ENCODE measurements at regions not wholly inside any gene's neighbourhood (a gene's known extent, or its start where the extent isn't known, plus 50 kb on each side); places are given as distances from the start of the nearest gene placed in this dataset.

DNA sequence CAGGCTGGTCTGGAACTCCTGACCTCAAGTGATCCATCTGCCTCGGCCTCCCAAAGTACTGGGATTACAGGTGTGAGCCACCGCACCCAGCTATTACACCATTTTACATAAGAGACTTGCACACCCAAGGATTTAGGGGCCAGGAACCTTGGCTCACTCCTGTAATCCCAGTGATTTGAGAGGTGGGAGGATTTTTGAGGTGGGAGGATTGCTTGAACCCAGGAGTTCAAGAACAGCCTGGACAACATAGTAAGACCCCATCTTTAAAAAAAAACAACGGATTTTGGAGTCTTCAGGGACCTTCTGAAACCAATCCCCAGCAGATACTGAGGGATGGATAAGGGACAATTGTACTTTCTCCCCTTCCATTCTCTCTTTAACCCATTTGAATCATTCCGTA lies 55.3 kb upstream of the PIM1 start:
- no peak for DNase-seq (ENCODE audit: extremely low read depth, low read depth)
- TF ChIP-seq, protein P1, sequence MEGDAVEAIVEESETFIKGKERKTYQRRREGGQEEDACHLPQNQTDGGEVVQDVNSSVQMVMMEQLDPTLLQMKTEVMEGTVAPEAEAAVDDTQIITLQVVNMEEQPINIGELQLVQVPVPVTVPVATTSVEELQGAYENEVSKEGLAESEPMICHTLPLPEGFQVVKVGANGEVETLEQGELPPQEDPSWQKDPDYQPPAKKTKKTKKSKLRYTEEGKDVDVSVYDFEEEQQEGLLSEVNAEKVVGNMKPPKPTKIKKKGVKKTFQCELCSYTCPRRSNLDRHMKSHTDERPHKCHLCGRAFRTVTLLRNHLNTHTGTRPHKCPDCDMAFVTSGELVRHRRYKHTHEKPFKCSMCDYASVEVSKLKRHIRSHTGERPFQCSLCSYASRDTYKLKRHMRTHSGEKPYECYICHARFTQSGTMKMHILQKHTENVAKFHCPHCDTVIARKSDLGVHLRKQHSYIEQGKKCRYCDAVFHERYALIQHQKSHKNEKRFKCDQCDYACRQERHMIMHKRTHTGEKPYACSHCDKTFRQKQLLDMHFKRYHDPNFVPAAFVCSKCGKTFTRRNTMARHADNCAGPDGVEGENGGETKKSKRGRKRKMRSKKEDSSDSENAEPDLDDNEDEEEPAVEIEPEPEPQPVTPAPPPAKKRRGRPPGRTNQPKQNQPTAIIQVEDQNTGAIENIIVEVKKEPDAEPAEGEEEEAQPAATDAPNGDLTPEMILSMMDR (IDR thresholded peaks at IDR 0.05; ENCODE audit: low read depth, low read length, missing control alignments): no peak

DNA sequence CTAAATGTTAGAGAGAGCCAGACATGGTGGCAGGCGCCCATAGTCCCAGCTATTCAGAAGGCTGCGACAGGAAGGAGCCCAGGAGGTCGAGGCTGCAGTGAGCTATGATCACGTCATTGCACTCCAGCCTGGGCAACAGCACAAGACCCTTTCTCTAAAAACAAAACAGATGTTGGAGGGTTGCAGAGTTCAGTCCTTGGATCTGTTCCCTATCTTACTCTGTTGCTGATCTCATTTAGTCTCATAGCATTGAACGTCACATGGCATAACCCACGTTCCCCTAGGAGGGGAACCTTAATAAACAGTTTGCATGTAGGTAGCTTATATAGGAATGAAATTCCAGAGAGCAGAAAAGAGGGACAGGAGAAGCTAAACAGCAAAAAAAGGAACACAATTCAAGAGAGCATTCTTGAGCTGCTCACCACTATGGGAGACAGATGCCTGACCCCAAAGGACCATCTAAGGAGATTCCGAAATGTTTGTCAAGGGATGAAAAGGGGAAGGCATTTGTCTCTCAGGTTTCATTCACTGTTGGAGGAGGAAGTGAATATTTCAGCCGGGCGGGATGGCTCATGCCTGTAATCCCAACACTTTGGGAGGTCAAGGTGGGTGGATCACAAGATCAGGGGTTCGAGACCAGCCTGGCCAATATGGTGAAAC lies 54.6 kb upstream of the PIM1 start:
- TF ChIP-seq, protein P1 (IDR thresholded peaks at IDR 0.05; ENCODE audit: low read depth, low read length, missing control alignments): no peak
- H3K4me3 ChIP-seq (replicated peaks; ENCODE audit: low read depth, low read length): no peak overlapping the region
- DNase-seq (ENCODE audit: extremely low read depth, low read depth): no peak

More for the DNA sequence above, 55.3 kb upstream of the PIM1 start:
- no peak overlapping the region for H3K4me3 ChIP-seq (replicated peaks; ENCODE audit: low read depth, low read length)

DNA sequence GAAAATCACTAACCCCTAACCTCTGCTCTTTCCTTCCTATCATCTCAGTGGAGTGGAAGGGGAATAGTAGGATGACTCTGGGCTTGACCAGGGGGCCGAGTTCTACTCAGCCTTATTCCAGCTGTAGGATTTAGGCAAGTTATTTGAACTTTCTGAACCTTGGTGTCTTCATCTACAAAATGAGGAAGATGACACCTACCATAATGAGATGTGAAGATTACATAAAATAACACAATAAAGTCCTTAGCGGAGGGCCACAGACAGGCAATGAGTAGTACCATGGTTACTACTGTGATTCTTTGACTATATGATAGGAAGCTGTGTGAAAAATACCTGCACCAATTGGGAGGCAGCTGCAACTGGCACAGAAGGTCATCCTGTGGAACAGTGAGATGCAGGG lies 53.6 kb upstream of the PIM1 start:
- DNase-seq (ENCODE audit: extremely low read depth, low read depth): no peak
- TF ChIP-seq, protein P1 (IDR thresholded peaks at IDR 0.05; ENCODE audit: low read depth, low read length, missing control alignments): no peak
- no peak overlapping the region for H3K4me3 ChIP-seq (replicated peaks; ENCODE audit: low read depth, low read length)

DNA sequence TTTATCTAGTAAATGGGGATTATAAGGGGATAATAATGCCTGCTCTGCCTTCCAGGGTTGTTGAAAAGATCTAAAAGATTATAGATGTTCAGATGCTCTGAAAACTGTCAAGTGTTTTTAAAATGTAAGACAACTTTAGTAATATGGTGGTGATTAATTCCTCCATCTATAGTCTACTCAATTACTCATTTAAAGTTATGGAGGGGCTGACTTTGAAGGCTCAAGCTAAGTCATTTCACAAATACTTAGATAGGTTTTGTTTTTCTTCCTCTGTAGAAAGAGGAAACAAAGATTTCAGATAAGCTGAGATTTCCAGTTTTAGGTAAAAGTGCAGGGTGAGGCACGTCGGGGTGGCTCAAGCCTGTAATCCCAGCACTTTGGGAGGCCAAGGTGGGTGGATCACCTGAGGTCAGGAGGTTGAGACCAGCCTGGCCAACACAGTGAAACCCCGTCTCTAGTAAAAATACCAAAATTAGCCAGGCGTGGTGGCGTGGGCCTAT lies 50.5 kb upstream of the PIM1 start:
- DNase-seq (ENCODE audit: extremely low read depth, low read depth): no peak
- TF ChIP-seq, protein P1 (IDR thresholded peaks at IDR 0.05; ENCODE audit: low read depth, low read length, missing control alignments): no peak
- no peak overlapping the region for H3K4me3 ChIP-seq (replicated peaks; ENCODE audit: low read depth, low read length)
